ENCODE measurements at regions not wholly inside any gene's neighbourhood (a gene's known extent, or its start where the extent isn't known, plus 50 kb on each side); places are given as distances from the start of the nearest gene placed in this dataset.

- TF ChIP-seq POLR2A (IDR thresholded peaks at IDR 0.05) (no peak), POLR2AphosphoS5 (IDR thresholded peaks at IDR 0.05) (no peak), EP300 (IDR thresholded peaks at IDR 0.05) (no peak), CTCF (IDR thresholded peaks at IDR 0.05) (no peak)
- DNase-seq: no peak
- Histone ChIP-seq H3K9me3 (no peaks in the 10 kb centered on the region), H3K4me1 (no peaks in the 10 kb centered on the region), H3K27me3 (no peaks in the 10 kb centered on the region), H3K27ac (no peak overlapping the region), H3K36me3 (no peaks in the 10 kb centered on the region), H3K4me3 (no peak overlapping the region)
- intact Hi-C loops (cut with DNase I): no loop called here
- 87 to 90% methylated on average over 29 to 36 of the region's 40 CpGs for WGBS, 2 donors
Measured at GRCh38 chr2:487186-488079, 189.8 kb downstream of the TMEM18 start.

DNA sequence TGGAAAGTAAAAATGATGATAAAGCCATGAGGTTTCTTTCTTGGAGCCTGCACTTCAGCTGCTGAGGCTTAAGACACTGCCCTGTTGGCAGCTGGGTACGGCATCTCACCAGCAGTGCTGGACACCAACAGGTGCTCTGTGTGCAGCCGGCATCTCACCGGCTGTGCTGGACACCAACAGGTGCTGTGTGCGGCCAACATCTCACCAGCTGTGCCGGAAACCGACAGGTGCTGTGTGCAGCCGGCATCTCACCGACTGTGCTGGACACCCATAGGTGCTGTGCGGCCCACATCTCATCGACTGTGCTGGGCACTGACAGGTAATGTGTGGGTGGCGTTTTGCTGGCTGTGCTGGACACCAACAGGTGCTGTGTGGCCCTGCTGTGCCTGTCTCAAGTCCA is 190.8 kb downstream of the TMEM18 start:
- H3K4me1 ChIP-seq: no peaks in the 10 kb centered on the region

DNA sequence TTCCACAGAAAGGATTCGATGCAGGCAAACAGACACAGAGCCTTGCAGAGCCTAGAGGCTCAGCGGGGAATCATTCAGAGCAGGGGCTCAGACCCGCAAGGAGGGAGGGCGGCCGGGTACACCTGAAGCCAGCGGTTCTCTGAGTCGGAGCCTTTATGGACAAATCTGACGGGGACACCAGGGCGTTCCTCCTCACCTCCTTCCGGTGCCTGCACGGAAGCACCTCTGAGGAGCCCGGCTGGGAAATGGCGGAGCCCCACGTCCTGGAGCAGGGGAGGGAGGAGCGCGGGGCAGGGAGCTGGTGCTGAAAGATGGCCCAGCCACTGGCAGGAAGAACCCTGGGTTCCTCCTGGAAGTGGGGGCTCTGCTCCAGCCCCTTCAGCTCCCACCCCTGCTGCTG is 193.5 kb upstream of the ALKAL2 start:
- intact Hi-C loops (cut with DNase I): no loop called here
- Histone ChIP-seq H3K27me3 (no peaks in the 10 kb centered on the region), H3K9me3 (no peaks in the 10 kb centered on the region), H3K4me1 (peaks cover 0 to 4% (median 0%) of the 10 kb centered on the region in 4 donors), H3K27ac (no peak overlapping the region), H3K36me3 (no peaks in the 10 kb centered on the region), H3K4me3 (no peak overlapping the region)
- DNase-seq: no peak
- 88 to 93% methylated on average over 16 of the region's 16 CpGs for WGBS, 2 donors
- no peak for TF ChIP-seq CTCF (IDR thresholded peaks at IDR 0.05)
- no peak for TF ChIP-seq POLR2AphosphoS5 (IDR thresholded peaks at IDR 0.05)
- TF ChIP-seq POLR2A (IDR thresholded peaks at IDR 0.05): no peak
- no peak for TF ChIP-seq EP300 (IDR thresholded peaks at IDR 0.05)

More for the DNA sequence above, 190.8 kb downstream of the TMEM18 start:
- H3K36me3 ChIP-seq: no peaks in the 10 kb centered on the region
- H3K27me3 ChIP-seq: no peaks in the 10 kb centered on the region
- no peak for TF ChIP-seq POLR2AphosphoS5 (IDR thresholded peaks at IDR 0.05)
- TF ChIP-seq EP300 (IDR thresholded peaks at IDR 0.05): no peak
- TF ChIP-seq POLR2A (IDR thresholded peaks at IDR 0.05): no peak
- no peak for TF ChIP-seq CTCF (IDR thresholded peaks at IDR 0.05)
- no peak for DNase-seq
- H3K4me3 ChIP-seq: no peak overlapping the region
- H3K9me3 ChIP-seq: no peaks in the 10 kb centered on the region
- intact Hi-C loops (cut with DNase I): no loop called here
- H3K27ac ChIP-seq: no peak overlapping the region
- 91 to 93% methylated on average over 11 of the region's 11 CpGs for WGBS, 2 donors

GRCh38 chr2:479490-480176 is 191.7 kb upstream of the ALKAL2 start:
- no peak for TF ChIP-seq CTCF (IDR thresholded peaks at IDR 0.05)
- 23 to 58% methylated on average over 13 of the region's 13 CpGs for whole genome bisulfite sequencing, 2 donors
- no peak overlapping the region for H3K27ac ChIP-seq
- no peaks in the 10 kb centered on the region for H3K27me3 ChIP-seq
- no peak overlapping the region for H3K4me3 ChIP-seq
- intact Hi-C loops (cut with DNase I): no loop called here
- DNase-seq: no peak
- no peaks in the 10 kb centered on the region for H3K36me3 ChIP-seq
- peaks cover 0 to 4% (median 0%) of the 10 kb centered on the region in 4 donors for H3K4me1 ChIP-seq
- H3K9me3 ChIP-seq: no peaks in the 10 kb centered on the region

All from sigmoid colon (tissue), 6 donors.